ENCODE measurements at regions not wholly inside any gene's neighbourhood (a gene's known extent, or its start where the extent isn't known, plus 50 kb on each side); places are given as distances from the start of the nearest gene placed in this dataset.

- no peak for TF ChIP-seq POLR2A (IDR thresholded peaks at IDR 0.05)
- no peak for TF ChIP-seq CTCF (IDR thresholded peaks at IDR 0.05)
Measured at GRCh38 chr14:86020841-86021240, 490.9 kb downstream of the FLRT2 start.

All from body of pancreas (tissue), 4 donors.